ENCODE measurements at regions not wholly inside any gene's neighbourhood (a gene's known extent, or its start where the extent isn't known, plus 50 kb on each side); places are given as distances from the start of the nearest gene placed in this dataset.

DNA sequence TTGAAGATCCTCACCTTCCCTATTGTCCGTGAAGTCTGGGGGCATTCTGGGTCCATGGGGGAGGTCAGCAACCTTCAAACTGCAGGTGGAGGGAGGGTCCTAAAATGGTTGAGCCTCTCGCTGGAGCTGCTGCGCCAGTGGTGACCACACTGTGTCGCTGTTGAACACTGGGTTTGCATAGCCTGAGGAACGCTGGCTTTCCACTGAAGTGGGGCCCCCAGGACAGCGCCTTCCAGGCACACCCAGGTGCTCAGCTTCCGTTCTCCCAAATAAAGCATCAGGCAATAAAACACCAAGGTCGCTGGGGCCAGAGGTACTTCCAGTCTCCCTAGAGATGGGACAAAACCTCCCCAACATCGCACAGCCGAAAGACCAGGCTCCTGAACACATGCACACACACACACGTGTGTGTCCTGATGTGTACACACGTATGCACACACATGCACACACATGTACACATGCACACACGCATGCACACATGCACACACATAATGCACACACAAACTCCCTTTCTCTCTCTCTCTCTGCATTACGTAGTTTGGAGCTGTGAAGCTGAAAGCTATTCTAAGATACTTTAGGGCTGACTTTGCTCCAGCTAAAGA lies 120.6 kb downstream of the IRF8 start:
- DNase-seq: no peak

DNA sequence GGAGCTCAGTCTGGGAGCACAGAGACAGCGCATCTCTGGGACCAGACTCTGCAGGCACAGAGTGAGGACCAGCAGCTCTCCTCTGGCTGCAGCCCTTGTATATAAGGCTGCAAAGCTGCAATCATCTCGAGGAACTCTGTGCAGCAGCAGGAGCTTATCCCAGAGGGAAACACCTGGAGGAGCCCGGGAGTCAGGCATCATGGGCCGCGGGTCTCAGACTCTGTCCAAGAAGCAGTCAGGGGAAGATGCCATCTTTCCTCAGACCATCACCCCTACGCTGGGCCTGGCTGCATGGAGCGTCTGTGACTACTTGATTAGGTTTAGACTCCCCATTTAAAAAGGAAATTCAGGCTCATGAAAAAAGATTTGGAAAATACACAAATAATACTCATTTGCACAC lies 122.0 kb downstream of the IRF8 start:
- DNase-seq: no peak

GRCh38 chr16:86022381-86022960 lies 123.5 kb downstream of the IRF8 start:
- DNase-seq: no peak

- DNase-seq: no peak
Observed at GRCh38 chr16:86024210-86024609, 125.2 kb downstream of the IRF8 start.

DNA sequence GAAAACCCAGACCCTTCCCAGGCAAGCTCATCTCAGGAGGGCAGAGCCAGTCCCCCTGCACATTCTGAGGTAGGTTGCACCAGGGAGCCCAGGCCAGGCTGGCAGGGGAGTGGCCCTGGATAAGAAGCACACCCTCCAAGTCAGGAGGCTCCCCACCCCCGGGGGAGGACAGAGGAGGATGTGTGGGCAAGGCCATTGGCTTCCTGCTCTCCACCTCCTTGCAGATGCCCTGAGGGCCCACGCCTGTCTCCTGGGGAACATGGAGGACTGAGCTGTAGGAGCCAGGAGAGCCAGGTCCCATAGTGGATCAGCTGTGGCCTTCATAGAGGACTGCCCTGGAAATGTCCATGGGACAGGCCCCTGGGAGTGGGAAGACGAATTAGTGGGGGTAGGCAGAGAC lies 126.7 kb downstream of the IRF8 start:
- DNase-seq: no peak

- no peak for DNase-seq
Observed at GRCh38 chr16:86026171-86026910, 127.4 kb downstream of the IRF8 start.

GRCh38 chr16:86026916-86027315 lies 128.0 kb downstream of the IRF8 start:
- DNase-seq: no peak

- no peak for DNase-seq
Observed at GRCh38 chr16:86027373-86028126, 128.6 kb downstream of the IRF8 start.

GRCh38 chr16:86029131-86029741 lies 130.3 kb downstream of the IRF8 start:
- peak; percentile 31 for DNase-seq

DNA sequence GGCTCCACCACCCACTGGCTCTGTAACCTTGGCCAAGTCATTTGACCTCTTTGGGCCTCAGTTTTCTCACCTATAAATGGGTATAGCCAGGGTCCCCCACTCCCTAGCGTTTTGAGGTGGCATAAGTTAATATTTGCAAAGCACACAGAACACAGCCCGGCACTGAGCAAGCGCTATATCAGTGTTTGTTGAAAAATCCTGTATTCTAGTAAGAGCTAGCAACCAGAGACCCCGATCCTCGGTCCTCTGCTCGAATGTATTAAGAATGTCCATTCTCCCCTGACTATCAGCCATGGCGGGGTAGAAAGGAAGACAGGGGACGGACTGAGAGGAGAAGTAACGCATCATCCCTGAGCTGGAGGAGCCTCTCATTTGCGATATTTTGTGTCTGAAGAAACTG lies 131.2 kb downstream of the IRF8 start:
- no peak for DNase-seq

GRCh38 chr16:86031141-86031678 lies 132.2 kb downstream of the IRF8 start:
- DNase-seq: no peak

GRCh38 chr16:86033016-86033474 lies 134.1 kb downstream of the IRF8 start:
- DNase-seq: no peak

DNA sequence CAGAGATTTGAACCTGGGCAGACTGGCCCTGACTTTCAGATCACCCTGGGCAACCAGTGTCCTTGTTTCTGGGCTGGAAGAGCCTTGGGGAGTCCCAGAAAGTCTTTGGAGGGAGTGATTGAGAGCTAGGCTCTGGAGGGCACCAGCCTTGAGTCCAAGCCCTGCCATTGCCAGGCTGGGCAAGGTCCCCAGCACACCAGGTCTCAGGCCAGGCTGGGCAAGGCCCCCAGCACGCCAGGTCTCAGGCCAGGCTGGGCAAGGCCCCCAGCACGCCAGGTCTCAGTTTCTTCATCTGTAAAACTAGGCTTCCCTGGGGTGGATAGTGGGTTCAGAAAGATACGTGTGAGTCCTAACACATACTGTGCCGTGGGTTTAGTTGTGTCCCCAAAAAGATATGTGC lies 135.0 kb downstream of the IRF8 start:
- no peak for DNase-seq

DNA sequence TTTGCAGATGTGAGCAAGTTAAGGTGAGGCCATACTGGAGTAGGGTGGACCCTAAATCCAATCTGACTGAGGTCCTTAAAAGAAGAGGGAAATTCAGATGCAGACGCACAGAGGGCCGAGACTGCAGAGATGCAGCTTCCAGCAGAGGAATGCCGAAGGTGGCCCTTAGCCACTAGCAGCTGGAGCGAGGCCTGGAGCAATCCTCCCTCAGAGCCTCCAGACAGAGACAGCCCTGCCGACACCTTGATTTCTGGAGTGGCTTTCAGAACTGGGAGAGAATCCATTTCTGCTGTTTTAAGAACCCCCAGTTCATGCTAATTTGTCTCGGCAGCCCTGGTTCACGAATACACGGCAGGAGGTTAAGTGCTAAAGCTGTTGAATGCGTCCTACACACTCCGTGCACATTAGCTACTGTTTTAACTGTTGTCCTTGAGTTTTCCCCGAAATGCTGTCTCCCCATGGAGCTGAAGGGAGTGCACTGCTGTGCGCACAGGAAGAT lies 135.5 kb downstream of the IRF8 start:
- no peak for DNase-seq

GRCh38 chr16:86035906-86036305 lies 136.9 kb downstream of the IRF8 start:
- DNase-seq: no peak

GRCh38 chr16:86037999-86038925 lies 139.3 kb downstream of the IRF8 start:
- peak; percentile 35 for DNase-seq

- DNase-seq: no peak
Observed at GRCh38 chr16:86038926-86039310, 140.0 kb downstream of the IRF8 start.

- no peak for DNase-seq
Observed at GRCh38 chr16:86039606-86040005, 140.6 kb downstream of the IRF8 start.

DNA sequence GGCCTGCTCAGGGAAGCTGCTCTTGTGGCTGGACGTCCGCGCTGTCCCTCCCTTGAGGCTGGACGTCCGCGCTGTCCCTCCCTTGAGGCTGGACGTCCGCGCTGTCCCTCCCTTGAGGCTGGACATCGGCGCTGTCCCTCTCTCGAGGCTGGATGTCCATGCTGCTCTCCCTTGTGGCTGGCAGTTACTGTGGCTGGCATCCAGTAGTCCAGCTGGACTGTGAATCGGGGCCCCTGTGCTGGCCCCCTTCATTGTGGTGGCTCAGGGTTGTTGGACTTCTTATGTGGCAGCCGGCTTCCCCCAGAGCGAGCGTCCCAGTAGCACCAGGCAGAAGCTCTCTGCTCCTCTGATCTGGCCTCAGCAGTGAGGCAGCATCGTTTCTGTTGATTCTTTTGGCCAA lies 141.5 kb downstream of the IRF8 start:
- no peak for DNase-seq

DNA sequence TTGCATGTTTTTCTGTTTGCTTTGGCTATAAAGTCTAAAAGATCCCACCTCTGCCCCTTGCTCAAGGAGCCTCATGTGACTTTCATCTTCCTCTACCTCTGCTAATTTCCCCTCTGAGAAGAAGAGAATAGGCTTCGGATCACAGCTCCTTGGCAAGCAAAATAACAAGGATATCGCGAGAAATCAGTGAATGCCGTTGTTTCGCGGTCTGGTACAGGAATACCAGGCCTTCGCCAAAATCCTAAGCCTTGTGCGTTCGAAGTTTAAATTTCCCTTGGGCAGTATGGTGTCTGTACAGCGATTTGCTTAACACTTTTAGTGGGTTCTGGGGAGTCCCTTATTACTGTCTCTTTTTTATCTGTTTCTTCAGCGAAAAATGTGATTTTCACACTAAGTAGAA lies 142.3 kb downstream of the IRF8 start:
- DNase-seq: no peak

- no peak for DNase-seq
Observed at GRCh38 chr16:86041807-86042206, 142.8 kb downstream of the IRF8 start.

- no peak for DNase-seq
Observed at GRCh38 chr16:86042393-86042792, 143.4 kb downstream of the IRF8 start.
